PC-3 (cell line): ENCODE measurements at regions not wholly inside any gene's neighbourhood (a gene's known extent, or its start where the extent isn't known, plus 50 kb on each side); places are given as distances from the start of the nearest gene placed in this dataset.

Source experiments
- ATAC-seq: fragments of 200-7000 bp; cut with Tn5 transposase; 2 replicates; pipeline ENCODE4 v1.9.1; 2020; ENCODE audit warnings: mild to moderate bottlenecking, moderate library complexity
- BruUV-seq: library from RNA; stranded (reverse); fragments of 400-500 nt; replicated peaks from 2 replicates; lab custom pipeline; 2021; lab: Mats Ljungman, UMichigan
- CTCF ChIA-PET: fragments of 300-600 bp; sonication (Branson Sonifier 250); formaldehyde crosslinking; loops from one replicate; lab custom pipeline; 2022; ENCODE audit warnings: antibody characterized with exemption; lab: Charles Lee
- POLR2A ChIA-PET: fragments of 300-600 bp; sonication (Branson Sonifier 250); formaldehyde crosslinking; loops from one replicate; lab custom pipeline; 2022; ENCODE audit warnings: antibody characterized with exemption; ENCODE audit not compliant: unreplicated experiment; lab: Charles Lee
- DNase-seq: peaks from one replicate; pipeline ENCODE4 v3.0.0-alpha.2; 2015
- H2AFZ ChIP-seq: fragments of 300-600 bp; sonication (generic); 2 replicates; pipeline ENCODE4 v1.6.0; 2016; ENCODE audit warnings: antibody characterized with exemption, low read length
- H3F3A ChIP-seq: fragments of 300-600 bp; sonication (generic); one replicate; pipeline ENCODE4 v1.6.0; 2017; ENCODE audit warnings: antibody characterized with exemption, low read length, control low read depth, mild to moderate bottlenecking; ENCODE audit not compliant: unreplicated experiment
- H3K27ac ChIP-seq: fragments of 300-600 bp; sonication (generic); 2 replicates; pipeline ENCODE4 v1.5.1; 2016; ENCODE audit warnings: mild to moderate bottlenecking, low read length
- H3K27me3 ChIP-seq: fragments of 300-600 bp; sonication (generic); 2 replicates; pipeline ENCODE4 v1.6.1; 2016; ENCODE audit warnings: low read length, mixed read lengths
- H3K36me3 ChIP-seq: fragments of 300-600 bp; sonication (generic); 2 replicates; pipeline ENCODE4 v1.6.1; 2016; ENCODE audit warnings: low read depth, mixed run types, low read length, mixed read lengths
- H3K4me1 ChIP-seq: fragments of 300-600 bp; sonication (generic); 2 replicates; pipeline ENCODE4 v1.5.1; 2016; ENCODE audit warnings: low read length; ENCODE audit not compliant: insufficient read depth
- H3K4me2 ChIP-seq: fragments of 300-600 bp; sonication (generic); 2 replicates; pipeline ENCODE4 v1.6.0; 2016; ENCODE audit warnings: low read length
- H3K4me3 ChIP-seq: fragments of 300-600 bp; sonication (generic); 2 replicates; pipeline ENCODE4 v1.5.1; 2016; ENCODE audit warnings: mild to moderate bottlenecking, low read length, mixed read lengths
- H3K79me2 ChIP-seq: fragments of 300-600 bp; sonication (generic); 2 replicates; pipeline ENCODE4 v1.6.1; 2017; ENCODE audit warnings: low read length, mixed read lengths
- H3K9ac ChIP-seq: fragments of 300-600 bp; sonication (generic); 2 replicates; pipeline ENCODE4 v1.6.0; 2016; ENCODE audit warnings: mild to moderate bottlenecking, low read length
- H3K9me2 ChIP-seq: fragments of 300-600 bp; sonication (generic); replicated peaks from 2 replicates; pipeline ENCODE4 v1.6.1; 2016; ENCODE audit warnings: mixed run types, low read length, mixed read lengths
- H3K9me3 ChIP-seq: fragments of 300-600 bp; sonication (generic); 2 replicates; pipeline ENCODE4 v1.6.1; 2016; ENCODE audit warnings: low read length, mixed read lengths
- H4K20me1 ChIP-seq: fragments of 300-600 bp; sonication (generic); 2 replicates; pipeline ENCODE4 v1.6.1; 2016; ENCODE audit warnings: low read length, mixed read lengths
- EZH2 ChIP-seq: fragments of 300-600 bp; sonication (generic); IDR thresholded peaks from one replicate; pipeline ENCODE4 v1.6.1; 2017; ENCODE audit warnings: antibody characterized with exemption, mild to moderate bottlenecking, low read length; ENCODE audit not compliant: unreplicated experiment
- EZH2phosphoT487 ChIP-seq: fragments of 300-600 bp; sonication (generic); IDR thresholded peaks from 2 replicates; pipeline ENCODE4 v1.6.1; 2018; ENCODE audit warnings: mild to moderate bottlenecking, antibody characterized with exemption, low read length, borderline replicate concordance
- intact Hi-C: fragments of 100-400 bp; cut with micrococcal nuclease; formaldehyde crosslinking; loops from 2 replicates; pipeline ENCODE4 v1.9.0; 2023
- TF ChIP-seq, protein P1 (sequence below): fragments of 300-600 bp; sonication (generic); conservative IDR thresholded peaks from 2 replicates; pipeline ENCODE4 v1.5.1; 2017; ENCODE audit warnings: antibody characterized with exemption, low read depth, mild to moderate bottlenecking, low read length

DNA sequence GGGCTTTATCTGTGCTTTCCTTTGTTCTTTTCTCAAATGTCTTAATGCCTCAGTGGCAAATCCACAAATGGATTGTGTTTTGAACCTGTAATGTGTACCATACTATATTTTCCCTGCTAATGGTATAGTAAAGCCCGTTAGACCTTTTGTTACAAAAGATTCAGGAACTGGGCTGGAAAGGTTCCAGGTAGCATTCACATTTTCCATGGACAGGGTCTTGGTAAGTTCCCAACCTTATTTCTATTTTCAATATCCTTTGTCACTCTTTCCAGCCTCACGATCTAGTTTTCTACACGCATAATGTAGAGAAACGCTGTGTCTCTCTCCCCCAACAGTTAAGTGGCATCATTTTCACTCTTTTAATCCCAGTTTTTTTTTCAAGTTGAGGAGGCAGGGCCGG, 153.0 kb downstream of the PLCE1 start:
- CTCF ChIA-PET = no interaction called here
- no peaks in the 10 kb centered on the region for H3K79me2 ChIP-seq
- ATAC-seq = no peak
- intact Hi-C loops = no loop called here
- BruUV-seq = no TSS peak
- no peaks in the 10 kb centered on the region for H4K20me1 ChIP-seq
- no peaks in the 10 kb centered on the region for H3K9me2 ChIP-seq
- H2AFZ ChIP-seq = no peak overlapping the region
- H3K4me2 ChIP-seq = no peak overlapping the region
- no peaks in the 10 kb centered on the region for H3K9me3 ChIP-seq
- no peak overlapping the region for H3K9ac ChIP-seq
- H3K27ac ChIP-seq = no peak overlapping the region
- DNase-seq = no peak
- H3K4me1 ChIP-seq = no peaks in the 10 kb centered on the region
- TF ChIP-seq EZH2phosphoT487 = no peak
- TF ChIP-seq, protein P1, sequence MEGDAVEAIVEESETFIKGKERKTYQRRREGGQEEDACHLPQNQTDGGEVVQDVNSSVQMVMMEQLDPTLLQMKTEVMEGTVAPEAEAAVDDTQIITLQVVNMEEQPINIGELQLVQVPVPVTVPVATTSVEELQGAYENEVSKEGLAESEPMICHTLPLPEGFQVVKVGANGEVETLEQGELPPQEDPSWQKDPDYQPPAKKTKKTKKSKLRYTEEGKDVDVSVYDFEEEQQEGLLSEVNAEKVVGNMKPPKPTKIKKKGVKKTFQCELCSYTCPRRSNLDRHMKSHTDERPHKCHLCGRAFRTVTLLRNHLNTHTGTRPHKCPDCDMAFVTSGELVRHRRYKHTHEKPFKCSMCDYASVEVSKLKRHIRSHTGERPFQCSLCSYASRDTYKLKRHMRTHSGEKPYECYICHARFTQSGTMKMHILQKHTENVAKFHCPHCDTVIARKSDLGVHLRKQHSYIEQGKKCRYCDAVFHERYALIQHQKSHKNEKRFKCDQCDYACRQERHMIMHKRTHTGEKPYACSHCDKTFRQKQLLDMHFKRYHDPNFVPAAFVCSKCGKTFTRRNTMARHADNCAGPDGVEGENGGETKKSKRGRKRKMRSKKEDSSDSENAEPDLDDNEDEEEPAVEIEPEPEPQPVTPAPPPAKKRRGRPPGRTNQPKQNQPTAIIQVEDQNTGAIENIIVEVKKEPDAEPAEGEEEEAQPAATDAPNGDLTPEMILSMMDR = no peak
- no peak for TF ChIP-seq EZH2
- no peaks in the 10 kb centered on the region for H3K27me3 ChIP-seq
- H3K36me3 ChIP-seq = peaks cover 8% of the 10 kb centered on the region
- H3K4me3 ChIP-seq = no peak overlapping the region
- POLR2A ChIA-PET = no interaction called here
- H3F3A ChIP-seq = no peaks in the 10 kb centered on the region

DNA sequence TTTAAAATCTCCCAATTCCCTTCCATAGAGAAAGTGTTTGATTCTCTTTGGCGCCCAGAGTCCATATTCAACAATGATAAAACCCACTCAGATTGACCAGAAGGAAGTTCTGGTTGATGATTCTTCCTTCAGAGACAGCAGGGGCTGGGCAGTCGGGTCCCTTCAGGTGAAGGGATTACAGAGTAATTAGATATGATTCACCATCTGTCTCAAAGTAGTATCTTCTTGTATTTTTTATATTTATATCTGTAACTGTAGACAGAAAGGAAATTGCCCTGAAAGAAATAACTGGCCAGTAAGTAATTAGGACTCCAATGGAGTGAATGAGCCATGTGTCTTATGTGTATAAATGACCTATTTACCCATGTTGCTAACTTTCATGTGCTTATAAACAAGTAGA, 156.0 kb downstream of the PLCE1 start:
- intact Hi-C loops = no loop called here

DNA sequence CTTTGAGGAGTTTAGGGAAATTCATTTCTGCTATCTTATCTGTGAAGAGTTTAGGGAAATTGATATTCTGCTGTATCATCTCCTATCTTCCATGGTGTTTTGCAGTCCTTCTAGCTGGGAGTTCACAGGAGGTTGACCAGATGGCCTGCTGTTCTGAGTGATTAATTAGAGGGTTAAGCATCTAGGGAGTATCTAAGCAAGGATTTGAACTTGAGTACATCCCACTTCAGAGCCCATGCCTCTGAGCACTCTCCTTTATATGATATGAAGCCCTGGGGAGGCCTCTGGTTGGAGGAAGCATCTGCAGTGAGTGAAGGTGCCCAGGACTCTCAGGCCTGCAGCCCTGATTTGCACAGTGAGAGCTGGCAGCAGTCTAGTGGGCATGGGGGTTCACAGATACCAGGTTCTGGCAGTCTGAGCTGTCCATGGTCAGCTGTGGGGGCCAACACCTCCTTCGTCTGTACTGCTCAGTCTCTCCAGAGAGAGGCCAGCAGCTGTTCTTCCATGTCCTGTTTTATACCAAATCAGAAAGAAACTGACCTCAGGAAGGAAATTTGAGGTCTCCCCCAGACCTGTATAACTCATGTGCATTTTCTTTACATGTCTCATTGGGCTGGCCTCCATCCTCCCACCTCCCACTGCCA, 156.9 kb downstream of the PLCE1 start:
- TF ChIP-seq EZH2 (no peak), EZH2phosphoT487 (no peak)
- TF ChIP-seq, protein P1 = no peak
- Histone ChIP-seq H3K4me2 (no peak overlapping the region), H3K27me3 (no peaks in the 10 kb centered on the region)

More for the DNA sequence above, 156.0 kb downstream of the PLCE1 start:
- Histone ChIP-seq H3F3A (no peaks in the 10 kb centered on the region), H3K9me3 (no peaks in the 10 kb centered on the region), H3K36me3 (peaks cover 5% of the 10 kb centered on the region; the same call in 1 of the 2 replicates), H3K4me2 (no peak overlapping the region), H3K9me2 (no peaks in the 10 kb centered on the region), H3K9ac (no peak overlapping the region), H3K27me3 (no peaks in the 10 kb centered on the region), H3K27ac (no peak overlapping the region), H2AFZ (no peak overlapping the region), H3K4me3 (no peak overlapping the region), H4K20me1 (no peaks in the 10 kb centered on the region), H3K79me2 (no peaks in the 10 kb centered on the region), H3K4me1 (no peaks in the 10 kb centered on the region)
- CTCF ChIA-PET = no interaction called here
- BruUV-seq = no TSS peak
- POLR2A ChIA-PET = no interaction called here
- TF ChIP-seq, protein P1 = no peak
- no peak for TF ChIP-seq EZH2phosphoT487
- no peak for TF ChIP-seq EZH2
- ATAC-seq (no peak), DNase-seq (no peak)

More for the DNA sequence above, 156.9 kb downstream of the PLCE1 start:
- no peak overlapping the region for H3K9ac ChIP-seq
- 0 out of 2 replicates have a peak, but pooled peaks cover under 1% of the 10 kb centered on the region for H3K36me3 ChIP-seq
- H3K4me3 ChIP-seq = no peak overlapping the region
- CTCF ChIA-PET = interaction anchor here (0.6 kb wide), 1 partner anchor 75 kb away, joined by 3 read pairs; no protein-coding TSS in a partner anchor
- no peaks in the 10 kb centered on the region for H3K4me1 ChIP-seq
- ATAC-seq (no peak), DNase-seq (no peak)
- no peak overlapping the region for H2AFZ ChIP-seq
- no peaks in the 10 kb centered on the region for H3F3A ChIP-seq
- no peaks in the 10 kb centered on the region for H3K9me2 ChIP-seq
- no TSS peak for BruUV-seq
- no peaks in the 10 kb centered on the region for H3K9me3 ChIP-seq
- intact Hi-C loops = no loop called here
- POLR2A ChIA-PET = no interaction called here
- H3K79me2 ChIP-seq = no peaks in the 10 kb centered on the region
- no peaks in the 10 kb centered on the region for H4K20me1 ChIP-seq
- H3K27ac ChIP-seq = no peak overlapping the region
